NT2/D1 (cell line): ENCODE measurements at regions not wholly inside any gene's neighbourhood (a gene's known extent, or its start where the extent isn't known, plus 50 kb on each side); places are given as distances from the start of the nearest gene placed in this dataset.

Experiments used
- YY1 ChIP-seq: IDR thresholded peaks from 2 replicates; pipeline ENCODE4 v1.6.1; 2011; ENCODE audit not compliant: insufficient read length, insufficient read depth
- ZNF274 ChIP-seq: IDR thresholded peaks from 2 replicates; pipeline ENCODE4 v1.6.1; 2011; ENCODE audit warnings: mild to moderate bottlenecking, low read depth, low read length

GRCh38 chr5:113971454-113971853, 390.4 kb upstream of the KCNN2 start:
- TF ChIP-seq YY1 (no peak), ZNF274 (no peak)
